ENCODE measurements at regions not wholly inside any gene's neighbourhood (a gene's known extent, or its start where the extent isn't known, plus 50 kb on each side); places are given as distances from the start of the nearest gene placed in this dataset.
"Not testable (repeated sequence)": the region's sequence is repeated elsewhere in the genome, so short reads cannot be mapped to it uniquely, and the experiment has no call there.

DNA sequence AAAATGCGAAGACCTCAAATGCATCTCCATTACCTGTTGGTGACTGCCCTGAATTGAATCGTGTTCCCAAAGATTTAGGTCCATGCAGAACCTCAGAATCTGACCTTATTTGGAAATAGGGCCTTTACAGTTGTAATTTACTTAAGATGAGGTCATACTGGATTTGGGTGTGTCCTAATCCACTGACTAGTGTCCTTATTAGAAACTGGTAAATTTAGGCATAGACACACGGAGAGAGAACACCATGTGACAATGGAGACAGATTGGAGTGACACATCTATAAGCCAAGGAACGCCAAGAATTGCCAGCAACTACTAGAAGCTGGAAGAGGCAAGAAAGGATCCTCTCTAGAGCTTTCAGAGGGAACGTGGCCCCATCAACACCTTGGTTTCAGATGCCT lies 203.1 kb downstream of the SMAD2 start:
- DNase-seq, result no peak

DNA sequence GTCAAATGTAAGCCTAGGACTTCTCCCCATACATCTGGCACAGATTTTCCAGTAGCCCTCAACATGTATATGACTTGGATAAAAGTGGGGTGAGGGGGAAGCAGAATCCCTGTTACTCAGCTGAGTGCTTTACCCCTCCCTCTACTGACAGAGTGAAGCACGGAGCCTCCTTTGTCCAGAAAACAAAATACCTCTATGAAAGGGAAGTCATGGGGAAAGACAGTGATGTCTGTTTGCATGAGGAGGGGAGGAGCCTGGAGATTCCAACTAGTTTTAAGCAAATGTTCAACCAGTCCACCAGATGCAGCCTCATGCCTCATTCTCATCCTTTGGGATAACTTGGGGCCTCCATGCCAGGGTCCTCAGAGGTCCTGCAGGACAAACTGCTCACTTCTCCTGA lies 203.9 kb downstream of the SMAD2 start:
- no peak for DNase-seq

DNA sequence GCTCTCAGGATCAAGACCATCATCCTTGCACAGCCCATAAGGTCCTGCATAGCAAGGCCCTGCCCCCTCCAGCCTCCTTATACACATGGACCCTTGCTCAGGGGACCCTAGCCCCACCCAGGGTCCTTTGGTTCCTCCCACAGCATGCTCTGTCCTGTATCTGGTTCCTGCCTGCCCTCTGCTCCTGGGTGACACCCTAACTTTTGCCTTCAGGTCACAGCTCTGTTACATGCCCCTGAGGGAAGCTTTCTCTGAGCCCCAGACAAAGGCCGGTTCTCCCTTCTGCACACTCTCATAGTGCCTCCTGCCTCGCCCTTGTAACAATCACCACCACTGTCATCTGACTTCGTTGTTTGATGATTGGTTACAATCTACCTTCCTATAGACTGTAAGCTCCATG lies 204.8 kb downstream of the SMAD2 start:
- no peak for DNase-seq

DNA sequence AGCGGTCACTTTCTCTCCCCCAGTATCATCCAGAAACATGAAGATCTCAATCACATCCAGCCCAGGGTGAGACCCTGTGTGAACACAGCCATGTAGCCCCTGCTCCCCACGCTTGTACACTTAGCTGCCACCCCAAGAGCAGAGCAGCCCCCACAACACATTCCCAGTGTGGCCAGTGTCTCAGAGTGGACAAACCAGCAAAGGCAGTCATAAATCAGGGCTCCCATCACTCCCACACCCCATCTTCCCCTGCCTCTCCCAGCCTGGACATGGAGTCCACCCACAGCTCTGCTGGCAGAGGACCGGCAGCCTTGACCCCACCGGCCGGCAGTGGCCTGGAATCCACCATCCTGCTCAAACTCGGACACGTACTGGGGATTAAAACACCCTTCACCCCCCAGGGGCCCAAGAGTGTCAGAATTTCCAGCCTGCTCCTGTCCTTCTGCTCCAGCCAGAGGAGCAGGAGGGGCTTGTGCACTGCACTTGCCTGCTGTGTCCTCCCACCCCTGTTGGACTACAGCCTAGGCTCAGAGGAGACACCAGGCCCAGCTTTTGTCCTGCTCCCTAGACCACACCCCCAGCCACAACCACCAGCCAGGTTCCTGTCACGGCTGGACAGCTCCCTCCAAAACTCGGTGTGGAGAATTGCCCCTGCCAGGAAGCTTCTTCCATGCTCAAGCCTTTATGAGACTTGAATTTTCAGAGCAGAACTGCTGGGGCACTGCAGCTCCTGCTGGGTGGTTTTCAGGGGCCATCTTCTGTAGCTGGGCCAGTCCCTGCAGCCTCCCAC lies 206.1 kb downstream of the SMAD2 start:
- DNase-seq, result no peak

DNA sequence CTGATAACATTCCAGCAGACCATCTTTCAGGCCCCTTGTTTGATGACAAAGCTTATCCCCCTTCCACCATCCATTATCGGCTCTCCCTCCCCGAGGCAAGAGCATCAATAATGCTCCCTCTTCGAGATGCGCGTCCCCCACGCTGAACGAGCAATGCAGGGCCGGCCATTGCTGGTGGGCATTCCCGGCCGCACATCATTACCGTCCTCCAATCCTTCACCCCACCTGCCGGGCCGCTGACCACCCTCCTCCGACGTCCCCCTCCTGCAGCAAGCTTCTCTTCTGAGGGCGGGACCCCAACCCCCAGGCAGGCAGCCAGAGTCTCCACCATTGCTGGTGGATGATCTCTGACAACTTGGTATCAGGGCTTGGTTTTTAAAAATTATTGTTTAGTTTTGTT lies 208.6 kb downstream of the SMAD2 start:
- DNase-seq, result no peak

DNA sequence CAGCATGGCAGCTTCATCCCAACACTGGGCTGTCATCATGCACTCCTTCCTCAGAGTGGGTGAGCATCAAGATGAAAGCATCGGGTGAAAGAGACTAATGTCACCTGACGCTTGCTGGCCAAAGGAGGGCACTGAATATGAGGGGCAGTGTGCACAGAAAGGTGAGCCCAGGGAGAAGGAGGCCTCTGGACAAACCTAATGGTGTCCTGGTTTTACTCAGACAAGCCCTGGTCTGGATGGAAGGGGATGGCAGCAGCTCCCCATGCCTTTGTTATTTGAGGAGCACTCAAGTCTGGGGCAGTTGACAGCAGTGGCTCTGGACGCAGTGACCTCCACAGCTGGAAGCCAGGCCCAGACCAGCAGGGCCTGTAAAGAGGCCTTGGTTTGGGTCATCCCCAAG lies 209.7 kb downstream of the SMAD2 start:
- DNase-seq, result no peak

DNA sequence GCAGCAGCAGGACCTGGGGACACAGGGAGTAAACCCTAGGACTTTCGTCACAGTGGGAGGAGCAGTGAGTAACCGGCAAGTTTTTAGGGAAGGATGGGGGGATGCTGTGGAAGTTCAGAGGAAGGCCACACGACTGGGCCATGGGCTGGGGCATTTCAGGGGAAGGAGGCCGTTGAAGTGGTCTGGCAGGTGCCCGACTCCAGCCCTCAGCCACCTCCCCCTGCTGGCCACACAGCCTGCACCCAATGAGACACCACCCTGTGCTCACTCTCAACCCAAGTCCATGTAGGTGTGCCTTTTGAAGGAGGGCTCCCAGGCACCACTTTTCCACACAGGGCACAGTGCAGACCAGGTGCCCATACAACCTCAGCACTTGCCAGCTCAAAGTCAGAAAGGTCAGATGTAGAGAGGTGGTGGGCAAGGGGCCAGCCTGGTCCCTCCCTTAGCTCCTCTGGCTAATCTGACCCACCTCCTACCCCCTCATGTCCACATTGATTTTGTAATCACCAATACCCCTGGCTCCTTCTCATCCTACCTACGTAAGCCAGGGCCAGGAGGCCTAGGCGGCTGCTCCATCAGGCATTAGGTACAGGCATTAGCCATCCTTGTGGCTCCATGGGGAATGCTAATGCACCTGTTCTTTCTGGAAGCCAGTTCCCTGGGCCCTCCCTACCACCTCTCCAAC lies 211.2 kb downstream of the SMAD2 start:
- DNase-seq, result no peak

DNA sequence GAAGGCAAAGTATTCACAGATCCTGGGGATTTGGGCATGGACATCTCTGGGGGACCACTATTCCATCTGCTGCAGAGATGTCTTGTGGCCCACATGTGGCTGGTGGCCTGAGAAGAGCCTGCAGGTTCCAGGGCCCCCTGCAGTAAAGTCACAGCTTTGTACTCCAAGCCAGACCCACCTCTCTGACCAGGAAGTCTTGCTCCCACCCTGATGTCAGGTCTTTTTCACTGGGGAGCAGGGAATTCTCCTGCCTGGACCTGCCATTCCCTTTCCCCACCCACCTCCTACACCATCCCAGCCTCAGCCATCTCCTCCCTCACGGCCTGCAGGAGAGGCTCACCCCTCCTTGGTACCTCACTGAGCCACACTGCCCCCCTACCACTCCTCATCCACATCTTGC lies 211.8 kb downstream of the SMAD2 start:
- no peak for DNase-seq

DNA sequence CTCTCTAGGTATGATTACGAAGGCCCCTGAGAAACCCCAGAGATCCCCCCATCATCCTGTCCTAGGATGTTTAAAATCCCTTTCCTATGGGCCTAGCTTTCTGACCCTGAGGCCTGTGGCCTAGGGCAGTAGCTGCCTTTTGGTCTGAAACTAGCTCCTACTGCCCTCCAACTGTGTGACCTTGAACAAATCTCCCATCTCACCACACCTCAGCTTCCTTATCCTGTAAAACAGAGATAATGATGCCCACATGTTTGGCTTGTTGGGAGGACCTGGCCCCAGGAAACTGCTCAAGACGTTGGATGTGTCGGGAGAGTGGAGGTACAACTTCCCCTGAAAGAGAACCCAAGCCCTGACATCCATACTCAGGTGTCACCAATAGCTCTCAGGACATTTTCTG lies 213.2 kb downstream of the SMAD2 start:
- no peak for DNase-seq

DNA sequence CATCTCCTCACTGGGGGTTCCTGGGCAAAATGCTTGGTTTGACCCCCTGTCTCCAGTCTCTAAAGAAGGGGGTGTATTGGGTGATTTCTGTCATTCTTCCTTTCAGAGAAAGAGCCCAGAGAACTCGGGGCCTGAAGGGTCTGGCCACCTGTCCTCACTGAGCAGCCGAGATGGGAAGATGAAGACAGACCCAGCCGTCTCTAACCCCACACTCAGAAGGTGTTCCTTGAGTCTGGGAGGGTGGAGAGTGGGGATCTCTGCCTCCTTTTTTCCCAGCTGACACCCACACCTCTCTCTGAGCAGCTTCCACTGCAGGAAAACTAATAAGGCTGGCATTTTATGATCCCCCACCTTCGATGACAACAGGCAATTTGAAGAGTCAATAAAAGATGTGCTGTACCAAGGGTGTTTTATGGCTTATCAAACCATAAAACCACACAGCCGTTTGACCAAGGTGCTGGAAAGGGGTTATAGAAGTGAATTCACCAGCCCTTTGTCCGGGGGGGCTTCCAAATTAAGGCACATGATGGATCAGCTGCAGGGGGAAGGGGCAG lies 213.8 kb downstream of the SMAD2 start:
- no peak for DNase-seq

DNA sequence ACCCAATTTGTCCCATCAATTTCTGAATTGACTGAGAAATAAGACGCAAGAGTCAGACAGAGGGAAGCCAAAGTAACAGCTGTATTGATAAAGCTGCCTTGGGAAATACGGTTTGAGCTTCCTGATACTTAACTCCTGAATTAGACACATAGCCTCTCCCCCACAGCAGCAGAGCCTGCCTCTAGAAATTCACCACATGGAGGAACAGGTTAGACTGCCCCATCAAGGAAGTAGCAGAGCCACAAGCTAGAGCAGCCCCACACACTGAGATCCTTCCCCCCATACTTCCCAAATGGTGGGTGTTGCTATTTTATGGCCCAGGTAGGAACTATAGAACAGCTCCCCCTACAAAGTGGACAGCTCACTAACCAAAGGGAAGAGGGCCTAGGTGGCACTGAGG lies 220.0 kb downstream of the SMAD2 start:
- no peak for DNase-seq

DNA sequence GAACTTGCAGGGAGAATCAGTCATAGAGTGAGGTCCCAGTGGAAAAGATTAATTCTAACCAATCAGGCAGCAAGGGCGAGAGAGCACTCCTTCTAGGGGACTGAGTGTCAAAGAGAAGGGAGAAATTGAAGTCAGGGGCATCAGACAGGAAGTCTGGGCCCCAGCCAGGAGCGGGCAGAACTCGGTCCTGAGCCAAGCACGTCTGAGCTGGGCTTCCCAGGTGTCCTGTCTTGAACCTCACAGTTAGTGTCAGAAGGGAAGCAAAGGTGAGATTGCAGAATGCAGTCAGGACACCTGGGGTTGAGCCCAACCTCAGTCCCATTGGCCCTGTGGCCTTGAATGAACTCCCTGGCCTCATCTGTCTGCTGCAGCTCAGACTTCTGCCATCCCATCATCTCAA lies 220.9 kb downstream of the SMAD2 start:
- peak; percentile 83 for DNase-seq

DNA sequence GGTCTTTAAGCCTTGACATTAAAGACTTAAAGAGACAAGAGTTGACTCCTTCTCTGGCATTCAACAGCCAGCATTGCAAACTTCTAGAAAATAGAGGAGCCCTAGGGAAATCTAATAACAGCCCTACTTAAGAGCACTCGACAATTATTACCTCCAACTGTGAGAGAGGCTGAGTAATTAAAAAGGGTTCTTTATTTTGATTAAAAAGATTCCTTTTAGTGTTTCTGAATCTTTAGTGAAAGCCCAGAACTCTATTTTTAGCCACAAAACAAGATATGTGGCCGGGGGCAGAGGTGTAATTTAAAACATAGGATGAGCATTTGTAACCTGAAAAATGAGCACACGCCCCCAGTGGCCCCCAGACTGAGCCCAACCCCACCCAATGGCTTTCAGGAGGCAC lies 222.3 kb downstream of the SMAD2 start:
- DNase-seq, result no peak

DNA sequence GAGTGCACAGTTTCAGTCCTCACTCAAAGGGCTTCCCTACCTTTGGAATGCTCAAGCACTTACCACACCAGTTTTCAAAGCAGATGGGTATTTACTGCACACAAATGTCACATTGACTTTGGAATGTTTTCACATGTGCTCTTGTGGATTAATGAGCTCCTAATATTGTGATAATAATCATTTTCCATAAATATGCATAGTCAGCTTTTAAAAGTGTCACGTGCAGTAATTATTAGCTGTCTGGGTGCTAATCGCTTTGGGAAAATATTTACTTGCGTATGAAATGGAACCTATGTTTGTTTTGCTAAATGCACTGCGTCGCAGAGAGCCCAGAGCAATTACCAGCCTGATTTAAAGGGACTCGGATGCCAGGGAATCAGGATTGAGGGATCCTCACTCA lies 229.3 kb downstream of the SMAD2 start:
- no peak for DNase-seq

DNA sequence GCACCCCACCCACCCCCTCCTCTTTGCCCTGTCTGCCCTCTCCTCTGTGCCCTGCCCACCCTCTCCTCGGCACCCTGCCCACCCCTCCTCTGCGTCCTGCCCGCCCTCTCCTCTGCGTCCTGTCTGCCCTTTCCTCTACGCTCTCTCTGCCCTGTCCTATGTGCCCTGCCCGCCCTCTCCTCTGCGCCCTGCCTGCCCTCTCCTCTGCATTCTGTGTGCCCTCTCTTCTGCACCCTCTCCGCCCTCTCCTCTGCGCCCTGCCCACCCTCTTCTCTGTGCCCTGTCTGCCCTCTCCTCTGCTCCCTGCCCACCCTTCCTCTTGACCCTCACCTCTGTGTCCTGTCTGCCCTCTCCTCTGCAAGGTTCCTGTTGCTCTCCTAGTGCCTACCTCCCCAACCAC lies 233.6 kb downstream of the SMAD2 start:
- no peak for DNase-seq

DNA sequence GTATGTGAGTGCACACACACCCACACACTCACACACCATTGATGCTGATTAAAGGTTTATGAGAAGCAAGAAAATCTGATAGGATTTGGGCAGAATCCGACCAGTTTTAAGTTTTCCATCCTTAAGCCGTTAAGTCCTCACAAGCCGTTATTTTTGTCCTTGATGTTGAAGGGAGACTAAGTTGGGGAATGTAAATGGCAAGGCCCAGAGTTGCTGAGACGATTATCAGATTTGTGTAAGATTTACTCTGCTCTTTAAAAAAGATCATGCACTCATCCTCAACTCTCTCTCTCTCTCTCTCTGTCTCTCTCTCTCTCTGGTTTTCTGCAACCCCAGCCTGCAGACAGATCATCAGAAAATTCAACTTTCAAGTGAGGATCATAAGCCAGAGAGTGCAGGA lies 238.8 kb downstream of the SMAD2 start:
- DNase-seq, result no peak

DNA sequence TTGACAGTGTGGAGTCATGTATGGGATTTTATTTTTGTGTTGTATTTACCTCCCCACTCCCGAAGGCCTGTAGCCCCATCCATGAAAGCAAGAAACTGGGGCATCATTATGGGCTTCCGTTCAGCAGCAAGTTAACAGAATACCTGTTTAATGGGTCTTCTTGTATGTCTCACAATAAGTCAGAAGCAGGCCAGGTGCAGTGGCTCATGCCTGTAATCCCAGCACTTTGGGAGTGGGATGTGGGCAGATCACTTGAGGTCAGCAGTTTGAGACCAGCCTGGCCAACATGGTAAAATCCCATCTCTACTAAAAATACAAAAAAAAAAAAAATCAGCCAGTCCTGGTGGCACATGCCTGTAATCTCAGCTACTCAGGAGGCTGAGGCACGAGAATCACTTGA lies 239.7 kb downstream of the SMAD2 start:
- not testable (repeated sequence) for DNase-seq

DNA sequence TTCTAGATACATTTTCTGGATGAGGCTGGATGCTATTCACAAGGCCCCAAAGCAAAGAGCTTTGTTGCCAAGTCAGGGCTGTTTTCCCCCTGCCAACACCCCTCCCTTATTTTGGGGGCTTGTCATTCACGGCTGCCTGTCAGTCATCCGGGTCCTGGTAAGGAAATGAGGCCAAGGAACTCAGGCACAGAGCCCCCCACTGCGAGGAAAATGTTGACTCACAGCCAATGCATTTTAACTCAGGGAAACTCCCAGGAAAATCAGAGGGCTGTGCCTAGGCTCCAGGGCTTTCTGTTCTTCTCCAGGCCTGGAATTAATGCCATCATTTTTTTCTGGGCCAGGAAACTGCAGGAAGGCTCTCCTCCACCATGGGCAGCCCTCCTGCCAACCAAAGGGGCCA lies 241.1 kb downstream of the SMAD2 start:
- no peak for DNase-seq

DNA sequence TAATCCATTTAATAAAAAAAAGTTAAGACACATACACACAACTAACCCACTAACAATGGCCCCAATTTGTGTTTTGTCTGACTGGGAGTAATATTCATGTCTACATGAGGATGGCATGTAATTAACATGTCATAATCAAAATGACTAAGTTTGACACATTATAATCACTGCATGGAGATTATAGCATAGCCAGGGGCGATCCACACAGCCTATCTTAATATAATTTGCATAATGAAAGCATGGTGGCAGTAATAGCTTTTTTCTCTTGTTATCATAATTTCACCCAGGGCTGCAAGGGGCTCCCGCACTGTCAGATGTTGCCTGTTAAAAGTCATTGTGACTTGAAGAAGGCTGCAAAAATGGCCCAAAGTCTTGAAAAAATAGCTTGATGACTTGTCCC lies 243.7 kb downstream of the SMAD2 start:
- no peak for DNase-seq

DNA sequence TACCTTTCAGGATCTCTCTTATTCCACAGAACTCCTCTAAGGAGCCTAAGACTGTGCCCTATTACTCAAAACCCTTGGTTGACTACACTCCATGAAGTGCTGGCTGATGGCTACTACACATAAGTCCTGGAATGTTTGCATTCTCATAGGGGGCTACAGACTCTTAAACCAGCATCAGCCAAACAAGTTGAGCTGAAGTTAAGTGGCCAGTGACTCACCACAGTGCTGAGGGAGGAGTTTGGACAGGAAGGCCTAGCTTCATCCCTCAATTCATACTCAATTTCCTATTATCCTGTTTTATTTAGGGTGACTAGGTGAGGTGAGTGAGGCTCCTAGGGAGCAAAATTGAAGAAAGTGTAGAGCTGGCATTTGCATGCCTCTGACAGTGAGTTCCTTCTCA lies 246.7 kb downstream of the SMAD2 start:
- DNase-seq, result no peak

DNA sequence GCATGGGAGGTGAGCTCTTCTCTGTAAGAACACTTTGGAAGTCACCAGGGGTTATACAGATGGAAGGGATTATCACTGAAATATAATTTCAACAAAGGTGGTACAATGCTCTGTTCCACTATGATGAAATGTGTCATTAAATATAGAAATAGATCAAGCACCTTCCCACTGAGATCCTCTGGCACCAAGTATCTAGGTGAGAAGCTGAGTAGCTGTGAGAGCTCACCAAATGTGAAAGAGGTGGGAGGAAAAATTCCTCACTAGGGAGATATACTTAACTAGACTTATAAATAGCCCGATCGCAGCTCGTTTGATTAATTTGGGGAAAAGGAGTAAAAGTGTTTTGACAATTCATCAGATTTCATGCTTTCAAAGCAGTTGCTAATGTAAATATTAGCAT lies 247.6 kb downstream of the SMAD2 start:
- no peak for DNase-seq

DNA sequence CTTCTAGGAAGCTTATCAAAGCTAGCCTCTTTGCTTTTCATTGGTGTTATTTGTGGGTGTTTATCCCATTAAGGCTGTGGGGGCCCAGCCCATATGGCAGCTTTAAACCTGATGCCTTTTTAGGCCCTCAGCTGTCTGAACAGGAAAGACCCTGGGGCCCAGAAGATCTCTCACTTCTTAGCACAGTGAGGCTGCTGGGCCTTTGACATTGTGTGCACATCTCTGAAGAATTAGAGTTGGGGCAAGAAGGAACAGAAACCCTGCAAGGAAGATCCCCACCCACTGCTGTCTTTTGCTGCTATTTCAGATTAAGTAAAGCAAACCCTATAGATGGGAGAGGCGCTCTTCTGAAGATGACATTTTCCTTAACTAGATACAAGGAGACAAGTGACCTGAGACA lies 250.0 kb downstream of the SMAD2 start:
- no peak for DNase-seq

DNA sequence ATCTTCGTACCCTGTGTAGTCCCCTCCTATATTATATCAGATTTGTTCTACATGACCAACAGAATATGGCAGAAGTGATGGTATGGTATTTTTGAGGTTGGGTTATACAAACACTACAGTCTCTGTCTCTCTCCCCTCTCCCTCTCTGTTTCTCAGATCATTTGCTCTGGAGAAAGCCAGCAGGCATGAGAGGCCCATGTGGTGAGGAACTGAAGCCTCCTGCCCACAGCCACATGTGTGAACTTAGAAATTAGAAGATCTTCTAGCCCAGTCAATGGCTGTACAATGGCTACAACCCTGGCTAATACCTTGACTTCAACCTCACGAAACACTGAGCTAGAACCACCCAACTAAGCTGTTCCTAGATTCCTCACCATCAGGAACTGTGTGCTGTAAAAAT lies 250.6 kb downstream of the SMAD2 start:
- no peak for DNase-seq

DNA sequence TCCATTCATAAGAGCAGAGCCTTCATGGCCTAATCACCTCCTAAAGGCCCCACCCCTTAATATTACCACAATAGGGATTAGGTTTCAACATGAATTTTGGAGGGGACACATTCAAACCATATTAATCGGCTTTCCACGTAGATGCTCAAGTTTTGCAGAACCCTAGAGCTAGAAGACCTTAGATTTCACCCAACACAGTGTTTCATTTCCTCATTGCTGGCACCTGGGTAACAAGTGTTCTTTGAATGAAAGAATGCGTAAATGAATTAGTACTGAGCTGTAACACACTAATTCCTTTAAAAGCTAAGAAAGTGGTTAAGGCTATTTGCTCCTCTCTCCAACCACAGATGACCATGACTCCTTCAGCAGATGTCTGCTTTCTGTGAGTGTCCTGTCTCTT lies 252.5 kb downstream of the SMAD2 start:
- DNase-seq, result peak; percentile 18

DNA sequence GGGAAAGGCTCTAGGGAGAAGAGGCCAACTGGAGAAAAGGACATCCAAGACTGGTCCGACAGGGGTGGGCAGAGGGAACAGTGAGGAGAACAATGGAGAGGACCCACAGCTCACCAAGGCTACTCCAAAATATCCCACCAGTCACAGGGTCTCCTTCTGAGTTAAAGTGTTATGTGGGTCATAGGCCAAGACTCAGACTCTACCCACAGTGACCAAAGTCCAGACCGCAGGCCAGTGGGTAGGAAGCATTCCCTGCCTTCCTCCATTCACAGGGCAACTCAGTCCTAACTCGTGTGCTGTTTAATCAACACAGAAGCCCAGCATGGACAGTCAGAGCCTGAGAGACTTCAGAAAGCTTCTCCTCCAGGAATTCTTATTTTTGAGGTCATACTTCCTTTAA lies 260.6 kb downstream of the SMAD2 start:
- DNase-seq, result no peak

All from RPMI8226 (cell line).